PC-9 (cell line): ENCODE measurements at regions not wholly inside any gene's neighbourhood (a gene's known extent, or its start where the extent isn't known, plus 50 kb on each side); places are given as distances from the start of the nearest gene placed in this dataset.

Experiments
- CTCF ChIP-seq: fragments of 200-600 bp; sonication (generic); conservative IDR thresholded peaks from 2 replicates; pipeline ENCODE4 v1.6.1; 2017; ENCODE audit warnings: mixed run types, antibody characterized with exemption, mild to moderate bottlenecking, moderate library complexity
- EZH2 ChIP-seq: fragments of 200-600 bp; sonication (generic); IDR thresholded peaks from 2 replicates; pipeline ENCODE4 v1.8.0; 2017; ENCODE audit warnings: antibody characterized with exemption, low read depth

GRCh38 chr3:150254309-150254708 lies 153.8 kb upstream of the TSC22D2 start:
- TF ChIP-seq CTCF (no peak), EZH2 (no peak)
